NCI-H2171 (cell line): ENCODE measurements at regions not wholly inside any gene's neighbourhood (a gene's known extent, or its start where the extent isn't known, plus 50 kb on each side); places are given as distances from the start of the nearest gene placed in this dataset.

Experiments
- DNase-seq: peaks from one replicate; lab custom pipeline; 2025; lab: John Stamatoyannopoulos, UW

DNA sequence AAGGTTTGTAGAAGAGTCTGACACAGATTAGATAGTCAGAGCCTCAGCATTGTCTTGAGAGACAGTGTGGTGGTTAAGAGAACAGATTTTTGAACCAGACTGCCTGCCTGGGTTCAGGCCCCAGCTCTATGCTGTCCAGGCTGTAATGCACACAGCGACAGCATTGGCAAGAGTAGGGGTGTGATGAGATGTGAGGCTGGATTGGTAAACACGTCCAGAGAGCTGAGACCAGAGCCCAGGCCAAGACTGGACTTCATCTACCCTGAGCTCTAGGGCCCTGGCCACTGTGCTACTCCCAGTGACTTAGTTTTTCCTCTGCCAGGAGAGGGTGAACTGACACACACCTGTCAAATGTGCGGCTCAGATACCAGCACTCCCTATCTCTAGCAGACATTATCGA, 360.4 kb downstream of the RPS24 start:
- DNase-seq: no peak

DNA sequence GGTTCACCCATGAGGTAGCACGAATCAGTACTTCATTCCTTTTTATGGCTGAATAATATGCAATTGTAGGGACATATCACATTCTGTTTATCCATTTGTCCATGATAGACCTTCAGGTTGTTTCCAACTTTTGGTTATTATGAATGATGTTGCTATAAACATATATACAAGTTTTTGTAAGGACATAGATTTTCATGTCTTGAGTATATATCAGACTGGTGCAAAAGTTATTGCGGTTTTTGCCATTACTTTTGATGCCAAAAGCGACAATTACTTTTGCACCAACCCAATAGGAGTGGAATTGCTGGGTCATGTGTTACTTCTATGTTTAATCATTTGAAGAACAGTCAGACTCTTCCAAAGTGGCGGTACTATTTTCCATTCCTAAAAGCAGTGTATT, 361.5 kb downstream of the RPS24 start:
- DNase-seq: no peak

DNA sequence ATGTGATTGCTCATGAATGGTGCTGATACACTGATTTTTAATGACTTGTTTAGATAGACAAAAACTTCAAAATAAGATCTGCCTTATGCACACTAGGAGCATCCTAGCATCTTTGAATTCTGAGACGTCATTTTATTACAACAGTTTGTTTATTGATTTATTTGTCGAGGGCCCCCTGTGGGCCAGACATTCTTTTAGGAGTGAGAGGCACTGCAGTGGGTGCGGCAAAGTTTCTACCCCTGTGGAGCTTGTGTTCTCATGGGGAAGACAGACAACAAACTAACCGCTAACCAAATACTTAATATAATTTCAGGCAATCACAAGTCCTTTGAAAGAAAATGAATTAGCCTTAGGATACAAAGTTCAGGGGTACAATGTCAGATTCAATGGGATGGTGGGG, 363.1 kb downstream of the RPS24 start:
- no peak for DNase-seq

DNA sequence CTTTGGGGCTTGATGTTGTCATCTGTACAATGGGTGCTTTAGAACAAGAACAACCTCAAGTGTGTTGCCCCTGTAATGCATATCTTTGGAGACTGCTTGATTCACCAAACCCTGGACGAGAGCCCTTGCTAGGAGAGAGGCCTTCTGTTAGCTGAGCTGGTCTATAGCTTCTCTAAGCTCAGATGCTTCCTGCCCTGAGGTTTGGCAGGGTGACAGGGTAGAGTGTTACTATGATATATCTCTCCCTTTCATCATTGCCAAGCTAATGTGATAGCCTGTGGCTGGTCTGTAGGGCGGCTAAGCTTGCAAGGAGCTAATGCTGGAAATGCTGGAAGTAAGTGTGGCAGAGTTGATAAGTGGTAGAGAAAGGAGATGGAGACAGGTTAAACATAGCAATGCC, 364.1 kb downstream of the RPS24 start:
- DNase-seq: no peak

DNA sequence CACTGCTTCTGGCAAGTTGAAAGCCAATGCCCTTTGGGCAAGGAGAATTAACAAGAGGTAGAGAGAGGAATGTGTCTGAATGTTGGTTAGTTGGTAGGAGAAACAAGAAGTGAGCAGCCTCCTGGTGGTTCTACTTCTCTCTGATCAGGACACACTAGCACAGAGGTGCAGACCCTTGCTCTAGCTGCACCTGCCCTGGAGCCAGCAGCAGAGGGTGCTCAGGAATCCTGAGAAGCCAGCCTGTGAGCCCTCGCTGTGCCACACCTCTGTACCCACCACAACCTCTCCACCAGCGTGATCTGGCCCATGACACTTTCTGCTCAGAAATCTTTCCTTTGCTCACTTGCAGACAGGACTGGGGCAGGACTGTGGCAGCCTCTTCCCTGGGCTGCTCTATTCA, 364.7 kb downstream of the RPS24 start:
- DNase-seq: no peak

DNA sequence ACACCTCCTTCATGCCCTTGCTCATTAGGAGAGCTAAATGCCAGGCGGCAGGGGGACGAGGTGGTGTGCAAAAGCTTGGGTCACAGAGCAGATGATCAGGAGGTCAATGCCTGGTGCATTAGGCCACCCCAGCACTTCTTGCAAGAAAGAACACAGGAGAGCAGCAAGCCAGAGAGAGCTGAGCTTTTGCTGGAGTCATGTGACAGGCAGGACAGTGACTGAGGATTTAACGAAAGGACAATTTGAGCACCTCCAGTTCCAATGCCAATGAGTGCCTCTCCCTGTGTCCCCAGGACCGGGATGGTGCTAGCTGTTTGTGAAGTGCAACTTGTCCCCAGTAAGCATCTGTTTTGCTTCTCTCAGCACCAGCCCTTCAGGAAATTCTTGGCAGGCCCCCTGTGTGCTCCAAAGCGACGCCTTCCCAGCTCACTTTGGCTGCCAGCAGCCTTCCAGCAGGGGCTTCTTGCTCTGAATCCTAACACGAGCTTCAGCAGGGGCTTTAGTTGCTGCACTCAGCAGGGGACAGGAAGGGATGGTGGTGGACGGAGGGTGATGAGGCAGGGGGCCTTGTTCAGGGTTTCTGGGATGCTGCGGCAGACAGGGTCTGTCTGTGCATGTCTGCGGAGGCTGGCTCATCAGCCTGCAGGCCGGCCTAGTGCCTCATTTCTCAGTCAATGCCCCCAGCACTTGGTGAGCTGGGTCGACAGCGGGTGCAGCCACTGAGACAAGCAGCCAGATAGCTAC, 368.1 kb downstream of the RPS24 start:
- no peak for DNase-seq

DNA sequence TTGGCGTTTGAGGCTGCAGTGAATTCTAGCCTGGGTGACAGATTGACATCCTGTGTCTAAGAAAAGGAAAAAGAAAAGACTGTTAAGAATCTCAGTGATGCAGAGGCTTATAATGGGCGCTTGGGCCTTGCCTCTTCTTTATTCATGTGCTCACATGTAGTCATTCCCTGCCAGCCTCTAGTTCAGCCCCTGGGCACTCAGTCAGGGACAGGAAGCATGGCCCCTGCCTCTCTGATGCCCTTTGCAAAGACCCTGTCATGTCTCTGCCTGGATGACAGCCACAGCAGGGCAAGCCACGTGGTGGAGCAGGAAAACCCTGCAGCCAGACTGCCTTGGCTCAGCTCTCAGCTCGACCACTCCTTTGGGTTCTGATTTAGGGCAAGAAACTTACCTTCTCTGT, 368.9 kb downstream of the RPS24 start:
- no peak for DNase-seq

DNA sequence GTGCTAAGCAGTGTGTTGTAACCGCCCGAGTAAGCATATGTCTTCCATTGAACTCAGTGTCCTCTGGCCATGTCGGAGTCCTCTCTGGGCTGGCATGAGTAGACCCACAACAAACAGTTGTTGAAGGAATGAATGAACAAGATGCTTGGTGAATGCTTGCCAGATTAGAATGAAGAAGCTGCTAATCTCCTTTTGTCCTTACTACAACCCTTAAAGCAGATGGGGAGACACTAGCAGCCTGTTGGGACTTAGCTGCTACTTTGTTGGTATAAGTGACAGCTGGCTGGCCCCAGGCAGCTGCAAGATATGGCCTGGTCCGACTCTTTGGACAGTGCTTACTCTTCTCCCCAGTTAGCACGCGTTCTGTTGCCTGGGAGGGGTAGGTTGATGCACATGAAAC, 370.1 kb downstream of the RPS24 start:
- no peak for DNase-seq

DNA sequence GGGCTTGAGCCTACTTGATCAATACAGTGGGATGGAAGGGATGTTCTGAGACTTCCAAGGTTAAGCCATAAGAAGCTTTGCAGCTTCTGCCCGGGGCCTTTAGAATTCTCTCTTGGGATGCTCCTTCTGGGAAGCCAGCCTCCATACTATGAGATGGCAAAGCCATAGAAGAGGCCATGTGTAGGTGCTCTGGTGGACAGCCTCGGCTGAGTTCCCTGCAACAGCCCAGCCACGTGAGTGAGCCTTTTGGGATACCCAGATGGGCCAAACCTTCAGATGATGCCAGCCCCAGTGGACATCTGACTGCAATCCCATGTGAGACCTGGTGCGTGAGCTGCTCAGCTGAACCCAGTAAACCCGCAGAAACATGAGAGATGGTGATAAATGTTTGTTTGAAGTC, 370.6 kb downstream of the RPS24 start:
- no peak for DNase-seq

DNA sequence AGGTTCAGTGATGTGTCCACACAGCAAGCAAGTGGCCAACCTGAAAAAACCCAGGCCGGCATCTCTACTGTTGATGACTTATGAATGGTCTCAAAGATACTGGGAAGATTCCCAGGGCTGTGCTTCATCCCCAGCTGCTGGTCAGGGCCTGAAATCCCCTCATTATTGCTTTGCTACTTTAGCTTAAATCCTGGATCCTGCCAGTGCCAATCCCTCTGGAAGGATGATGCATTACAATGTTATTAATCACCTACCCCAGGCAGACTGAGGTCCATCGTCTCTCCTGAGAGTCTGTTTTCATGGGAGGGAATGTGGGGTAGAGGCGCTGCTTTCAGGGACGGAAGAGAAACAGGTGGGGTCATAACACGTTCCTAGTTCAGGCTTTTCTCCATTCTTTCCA, 371.6 kb downstream of the RPS24 start:
- no peak for DNase-seq

DNA sequence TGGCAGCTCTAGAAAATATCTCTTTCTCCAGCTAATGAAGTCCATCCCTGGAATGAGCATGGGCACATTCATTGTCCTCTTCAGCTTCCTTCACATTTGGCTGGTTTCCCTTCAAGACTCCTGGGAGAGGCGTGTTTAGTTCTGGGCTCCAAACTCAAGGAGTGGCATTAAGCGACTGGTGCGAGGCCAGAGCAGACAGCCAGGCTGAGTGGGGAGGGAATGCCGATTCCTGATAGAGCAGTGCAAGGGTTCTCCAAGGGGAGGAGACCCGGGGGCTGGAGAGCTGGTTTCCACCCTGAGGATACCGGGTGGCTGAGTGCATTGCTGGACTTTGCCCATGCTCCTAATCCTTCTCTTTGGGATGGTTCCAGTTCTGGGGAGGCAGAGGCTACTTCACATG, 372.1 kb downstream of the RPS24 start:
- DNase-seq: no peak

DNA sequence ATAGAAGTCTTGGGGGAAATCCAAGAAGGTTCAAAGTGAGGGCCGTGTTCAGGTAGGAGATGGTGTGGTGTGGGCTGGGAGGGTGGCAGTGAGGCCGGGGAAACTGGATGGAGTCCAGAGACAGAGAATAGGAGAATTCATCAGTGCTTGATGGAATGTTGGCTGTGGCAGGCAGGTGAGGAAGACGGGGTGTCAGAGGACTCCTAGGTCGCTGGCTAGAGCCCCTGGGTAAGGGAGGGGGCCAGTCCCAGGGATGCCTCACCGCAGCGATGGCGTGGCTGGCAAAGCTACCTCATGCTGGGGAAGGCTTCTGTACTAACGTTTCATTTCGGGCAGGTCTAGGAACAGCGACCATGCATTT, 373.0 kb downstream of the RPS24 start:
- no peak for DNase-seq

DNA sequence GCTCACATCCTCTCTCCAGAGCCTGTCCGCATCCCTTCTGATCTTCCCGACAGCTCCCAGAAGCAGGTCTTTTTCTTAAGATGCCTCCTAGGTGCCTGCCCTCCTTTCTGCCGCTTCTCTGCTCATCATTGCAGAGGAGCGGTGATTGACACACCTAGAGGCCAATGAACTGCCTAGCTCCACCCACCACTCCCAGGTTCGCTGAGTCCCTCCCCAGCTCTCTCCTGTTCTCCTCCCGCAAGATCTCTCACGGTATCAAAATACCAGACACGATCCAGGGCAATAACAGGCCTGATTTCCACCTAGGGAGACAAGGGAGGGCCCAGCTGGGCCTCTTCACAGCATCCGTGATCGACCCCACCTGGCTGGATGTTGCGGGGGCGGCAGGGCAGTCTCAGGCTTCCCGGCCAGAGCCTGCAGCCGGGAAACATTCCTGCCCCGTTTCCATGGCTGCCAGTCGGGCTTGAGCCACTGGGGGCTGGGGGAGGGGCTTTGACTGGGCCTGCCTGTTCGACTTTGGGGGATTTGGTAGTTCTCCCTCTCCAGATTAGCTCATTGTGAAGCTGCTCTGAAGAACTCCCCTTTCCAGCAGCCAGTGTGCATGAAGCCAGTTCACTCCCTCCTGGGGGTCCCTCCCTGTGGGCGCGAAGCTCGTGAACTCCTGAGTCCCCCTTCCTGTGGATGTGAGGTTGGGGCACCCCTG, 373.5 kb downstream of the RPS24 start:
- peak; percentile 75 for DNase-seq

DNA sequence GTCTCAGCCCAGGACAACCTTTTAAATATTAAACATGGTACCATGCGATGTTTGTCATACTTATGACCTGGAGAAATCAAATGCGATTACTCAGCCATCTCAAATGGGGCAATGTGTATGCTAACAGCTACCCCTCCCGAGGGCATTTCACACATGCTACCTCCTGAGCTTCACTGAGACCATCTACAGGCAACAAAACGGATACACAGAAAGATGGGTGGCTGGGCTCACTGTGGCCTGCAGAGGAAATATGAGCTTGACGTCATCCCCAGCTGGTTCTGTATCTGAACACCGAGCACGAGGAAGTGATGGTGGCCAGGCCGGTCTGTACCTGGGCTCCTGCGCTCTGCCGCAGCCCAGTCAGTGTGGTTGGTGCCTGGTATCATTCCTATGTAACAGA, 374.3 kb downstream of the RPS24 start:
- no peak for DNase-seq

DNA sequence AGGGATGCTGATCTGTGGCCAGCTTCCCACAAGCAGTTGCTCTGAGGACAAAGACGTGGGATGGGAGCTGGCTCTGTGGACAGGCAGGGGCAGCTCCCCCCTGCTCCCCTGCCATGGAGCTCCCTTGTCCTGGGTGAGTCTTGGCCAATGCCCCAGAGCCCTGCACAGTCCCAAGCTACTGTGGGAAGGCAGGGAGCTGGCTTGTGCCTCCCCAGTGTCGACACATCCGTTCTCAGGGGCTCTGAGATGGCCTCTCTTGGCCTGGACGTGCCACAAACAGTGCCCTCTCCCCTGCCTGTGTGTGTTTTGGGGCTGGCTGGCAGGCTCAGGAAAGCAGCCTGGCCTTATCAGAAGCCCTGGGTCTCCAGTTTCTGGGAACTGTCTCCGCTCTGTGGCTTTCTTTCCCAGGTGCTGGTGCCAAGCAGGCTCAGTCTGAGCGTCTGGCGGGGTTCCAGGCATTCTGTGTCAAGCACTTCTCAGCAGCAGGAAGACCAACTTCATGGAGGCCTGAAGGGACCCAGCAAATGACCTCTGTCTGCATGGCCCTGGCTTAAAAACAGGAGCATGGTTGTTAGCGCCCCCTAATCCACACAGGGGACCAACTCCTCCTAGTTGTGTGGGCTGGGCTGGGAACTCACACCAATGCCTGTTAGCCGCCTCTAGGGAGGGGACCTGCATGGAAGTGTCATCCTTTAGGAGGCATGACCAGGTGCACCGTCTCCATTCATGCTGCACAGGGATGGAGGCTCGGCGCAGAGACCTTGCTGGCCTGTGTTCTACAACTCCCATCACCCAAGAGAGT, 375.2 kb downstream of the RPS24 start:
- peak; percentile 44 for DNase-seq

DNA sequence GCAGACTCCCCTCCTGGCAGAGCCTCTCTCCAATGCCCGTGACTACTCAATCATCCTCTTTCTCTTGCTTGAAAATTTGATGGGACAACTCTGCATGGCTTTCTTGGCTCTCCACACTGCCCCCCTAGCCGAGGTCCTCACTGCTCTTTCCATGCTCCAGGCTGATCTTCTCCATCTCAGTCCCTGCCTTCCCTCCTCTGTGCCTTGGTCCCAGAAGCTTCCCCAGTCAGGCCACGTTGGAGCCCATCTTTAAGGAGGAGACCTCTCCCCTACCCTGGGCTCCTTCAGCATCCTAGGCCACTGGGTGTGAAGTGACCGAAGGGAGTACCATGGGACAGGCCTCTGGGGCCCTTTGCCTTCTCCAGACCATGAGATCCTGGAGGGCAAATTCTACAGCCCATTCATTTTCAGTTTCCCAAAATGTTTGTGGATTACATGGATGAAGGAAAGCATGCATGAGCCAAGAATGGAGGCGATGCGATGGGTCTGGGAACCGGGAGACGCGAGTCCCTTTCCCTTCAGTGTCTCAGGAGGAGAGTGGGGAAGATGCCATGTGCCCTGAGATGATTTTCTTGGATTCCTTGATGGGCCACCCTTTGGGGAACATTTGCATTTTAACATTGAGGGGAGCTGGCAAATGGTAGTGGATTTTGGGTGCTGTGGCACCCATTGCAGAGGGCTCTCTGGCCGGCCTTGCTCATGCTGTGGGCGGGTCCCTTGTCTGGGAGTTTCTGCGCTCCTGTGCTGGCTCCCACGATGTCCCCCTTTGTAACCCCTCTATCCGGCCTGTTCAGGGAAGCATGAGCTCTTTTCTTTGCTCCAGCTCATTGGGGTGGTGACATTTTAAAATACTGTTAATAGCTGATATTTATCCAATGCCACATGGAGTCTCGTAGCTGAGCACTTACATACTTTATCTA, 376.6 kb downstream of the RPS24 start:
- no peak for DNase-seq

DNA sequence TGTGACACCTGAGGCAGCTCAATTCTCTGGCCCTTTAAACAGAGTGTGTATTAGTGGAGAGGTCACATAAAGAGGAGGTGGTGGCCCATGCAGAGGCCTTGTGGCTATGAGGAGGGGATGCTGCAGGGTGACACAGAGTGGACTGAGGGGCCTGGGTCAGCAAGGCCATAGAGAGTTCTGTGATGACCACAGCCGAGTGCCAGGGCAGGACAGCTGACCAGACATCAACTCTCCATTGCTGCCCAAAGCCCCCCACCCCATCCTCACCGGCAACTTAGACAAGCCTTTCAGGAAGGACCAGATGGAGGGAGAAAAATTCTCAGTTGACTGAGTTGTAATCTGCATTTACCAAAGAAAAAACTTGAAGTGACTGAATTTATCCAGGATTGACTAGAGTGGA, 378.1 kb downstream of the RPS24 start:
- DNase-seq: no peak

DNA sequence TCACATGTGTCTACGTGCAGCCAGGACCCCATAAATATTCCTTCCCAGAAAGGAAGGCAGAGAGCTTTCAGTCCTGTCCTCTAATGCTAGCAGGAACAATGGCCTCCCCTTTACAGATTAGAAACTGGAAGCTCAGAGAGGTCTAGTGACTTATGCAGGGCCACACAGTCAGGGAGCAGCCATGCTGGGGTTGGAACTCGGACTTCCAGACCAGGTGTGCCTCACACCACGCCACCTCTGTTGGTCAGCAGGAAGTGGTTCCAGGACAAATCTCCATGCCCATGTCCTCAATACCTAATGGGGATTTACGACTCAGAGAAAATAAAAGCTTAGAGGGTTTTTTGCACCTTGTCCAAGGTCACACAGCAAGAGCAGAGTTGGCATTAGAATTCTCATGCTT, 378.9 kb downstream of the RPS24 start:
- DNase-seq: no peak

DNA sequence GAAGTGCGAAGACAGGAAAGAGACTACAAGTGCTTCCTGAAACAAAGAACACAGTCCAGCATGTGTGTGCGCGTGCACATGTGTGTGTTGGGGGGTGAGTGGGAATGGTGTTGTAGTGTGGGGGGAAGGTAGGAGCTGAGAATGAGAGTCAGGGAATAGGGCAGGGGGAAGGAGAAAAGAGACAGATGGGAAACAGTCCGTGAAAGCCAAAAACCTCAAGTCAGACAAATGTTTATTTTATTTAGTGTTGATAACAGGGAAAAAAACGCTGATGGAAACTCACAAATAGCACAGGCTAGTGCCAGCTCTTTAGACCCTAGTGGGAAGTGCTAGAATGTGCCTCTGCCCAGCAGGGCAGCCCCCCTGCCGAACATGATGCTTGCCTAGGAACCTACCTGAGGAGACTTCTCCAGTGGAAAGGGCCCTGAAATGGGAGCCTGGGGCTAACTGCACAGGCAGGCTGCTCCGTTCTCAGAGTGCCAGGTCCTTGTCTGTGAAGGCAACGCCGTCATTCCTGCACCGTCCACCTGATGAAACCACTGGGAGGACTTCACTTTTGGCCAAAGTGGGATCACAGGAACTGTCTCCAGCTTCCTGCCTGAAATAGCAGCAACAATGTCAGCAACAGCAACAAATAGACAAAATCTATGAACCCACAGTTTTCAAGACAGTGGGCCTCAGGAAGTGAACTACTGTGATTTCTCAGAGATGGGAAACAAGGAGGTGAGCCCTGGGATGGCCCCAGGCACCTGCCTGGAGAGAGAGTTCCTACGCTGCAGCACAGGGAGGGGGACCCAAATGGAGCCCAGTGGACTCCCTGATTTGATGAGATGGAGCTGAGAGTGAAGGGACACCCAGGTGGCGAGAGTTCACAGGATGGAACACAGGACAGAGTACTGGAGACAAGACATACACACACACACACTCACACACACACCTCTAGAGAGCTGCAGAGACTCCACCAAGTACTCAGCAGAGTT, 379.7 kb downstream of the RPS24 start:
- DNase-seq: no peak

DNA sequence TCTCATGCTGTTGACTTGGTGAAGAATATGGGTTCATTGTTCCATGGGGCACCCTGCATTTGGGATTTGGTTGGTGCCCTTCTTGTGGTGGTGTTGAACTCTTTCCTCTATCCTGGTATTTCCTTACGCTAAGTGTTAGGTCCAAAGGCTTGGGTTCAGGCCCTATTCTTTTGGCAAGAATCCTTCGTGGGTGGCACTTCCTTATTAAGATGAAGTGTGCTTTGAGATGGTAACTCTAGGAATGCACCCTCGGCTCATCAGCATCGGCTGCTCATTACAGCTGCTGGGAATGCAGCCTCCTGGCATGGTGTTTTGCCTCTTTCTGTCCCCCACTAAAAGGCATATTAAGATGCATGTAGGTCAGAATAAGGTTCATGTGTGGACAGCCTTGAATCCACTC, 380.7 kb downstream of the RPS24 start:
- DNase-seq: no peak

DNA sequence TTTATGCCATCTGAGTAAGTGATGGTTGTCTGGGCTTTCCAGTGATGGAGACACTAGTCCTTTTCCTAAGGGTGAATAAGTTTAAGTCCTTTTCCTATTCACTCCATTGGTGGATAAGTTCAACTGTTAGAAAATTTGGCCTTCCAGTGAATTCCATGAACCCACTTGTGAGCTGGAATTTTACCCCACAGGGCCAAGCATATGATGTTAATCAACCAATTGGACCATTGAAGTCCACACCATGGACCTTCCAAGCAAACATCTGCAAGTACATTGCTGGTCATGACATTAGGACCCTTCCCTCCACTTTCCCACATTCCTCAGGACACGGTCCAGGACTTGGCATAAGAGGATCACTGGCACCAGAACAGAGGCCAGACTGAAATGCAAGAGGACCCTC, 381.4 kb downstream of the RPS24 start:
- no peak for DNase-seq
